Smooth muscle cell (in vitro differentiated cells): ENCODE measurements at regions not wholly inside any gene's neighbourhood (a gene's known extent, or its start where the extent isn't known, plus 50 kb on each side); places are given as distances from the start of the nearest gene placed in this dataset.

Experiments used
- DNase-seq: peaks from one replicate; lab custom pipeline; 2025; ENCODE audit not compliant: unreplicated experiment; lab: John Stamatoyannopoulos, UW
- H2AFZ ChIP-seq: fragments of 200-600 bp; sonication (generic); 2 replicates; pipeline ENCODE4 v1.6.0; 2016; ENCODE audit warnings: antibody characterized with exemption, low read depth, mild to moderate bottlenecking
- H3F3A ChIP-seq: fragments of 200-600 bp; sonication (generic); 2 replicates; pipeline ENCODE4 v1.6.0; 2017; ENCODE audit warnings: antibody characterized with exemption, low read depth
- H3K27ac ChIP-seq: fragments of 200-600 bp; sonication (generic); 2 replicates; pipeline ENCODE4 v1.5.1; 2016; ENCODE audit warnings: low read depth, mild to moderate bottlenecking
- H3K27me3 ChIP-seq: fragments of 200-600 bp; sonication (generic); 2 replicates; pipeline ENCODE4 v1.6.1; 2016; ENCODE audit warnings: low read depth, mild to moderate bottlenecking
- H3K36me3 ChIP-seq: fragments of 200-600 bp; sonication (generic); 2 replicates; pipeline ENCODE4 v1.5.1; 2016; ENCODE audit warnings: low read depth
- H3K4me1 ChIP-seq: fragments of 200-600 bp; sonication (generic); 2 replicates; pipeline ENCODE4 v1.5.1; 2016; ENCODE audit warnings: low read depth
- H3K4me2 ChIP-seq: fragments of 200-600 bp; sonication (generic); 2 replicates; pipeline ENCODE4 v1.6.0; 2016; ENCODE audit warnings: mild to moderate bottlenecking
- H3K4me3 ChIP-seq: fragments of 200-600 bp; sonication (generic); 2 replicates; pipeline ENCODE4 v1.5.1; 2016; ENCODE audit warnings: mild to moderate bottlenecking
- H3K79me2 ChIP-seq: fragments of 200-600 bp; sonication (generic); 2 replicates; pipeline ENCODE4 v1.6.0; 2016; ENCODE audit warnings: low read depth, mild to moderate bottlenecking
- H3K9ac ChIP-seq: fragments of 200-600 bp; sonication (generic); 2 replicates; pipeline ENCODE4 v1.6.0; 2016; ENCODE audit warnings: low read depth
- H3K9me3 ChIP-seq: fragments of 200-600 bp; sonication (generic); replicated peaks from 2 replicates; pipeline ENCODE4 v1.5.1; 2016; ENCODE audit warnings: low read depth
- H4K20me1 ChIP-seq: fragments of 200-600 bp; sonication (generic); 2 replicates; pipeline ENCODE4 v1.6.0; 2016; ENCODE audit warnings: low read depth
- WGBS: methylation state at CpG from one replicate; pipeline ENCODE4 v1.1.7; 2016; ENCODE audit warnings: low lambda C conversion rate; 5-methylcytosine and 5-hydroxymethylcytosine counted together
- TF ChIP-seq, protein P1 (sequence below): fragments of 200-600 bp; sonication (generic); IDR thresholded peaks from 2 replicates; pipeline ENCODE4 v1.5.1; 2017; ENCODE audit warnings: borderline replicate concordance, mild to moderate bottlenecking, antibody characterized with exemption; ENCODE audit not compliant: insufficient read depth, poor library complexity, severe bottlenecking

DNA sequence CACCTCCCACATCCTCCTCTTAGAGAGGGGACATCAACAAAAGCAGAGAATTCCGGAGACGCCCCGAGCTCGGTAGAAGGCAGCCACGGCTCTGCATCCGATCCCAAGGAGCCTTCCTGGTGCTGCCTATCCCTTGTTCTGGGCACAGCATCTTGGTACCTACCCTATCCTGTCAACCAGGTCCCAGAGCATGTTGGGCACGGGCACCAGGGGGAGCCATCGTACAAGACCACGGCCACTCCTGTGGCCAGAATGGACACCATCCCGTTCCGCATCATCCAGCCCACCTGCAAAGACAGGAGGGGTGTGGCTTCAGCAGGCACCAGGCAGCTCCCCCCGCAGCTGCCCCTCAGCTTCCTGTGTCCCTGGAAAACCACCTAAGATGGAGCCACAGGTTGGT, 62.7 kb upstream of the ZNF354A start:
- H3K4me3 ChIP-seq: no peak overlapping the region
- H3K4me2 ChIP-seq: no peak overlapping the region
- TF ChIP-seq, protein P1, sequence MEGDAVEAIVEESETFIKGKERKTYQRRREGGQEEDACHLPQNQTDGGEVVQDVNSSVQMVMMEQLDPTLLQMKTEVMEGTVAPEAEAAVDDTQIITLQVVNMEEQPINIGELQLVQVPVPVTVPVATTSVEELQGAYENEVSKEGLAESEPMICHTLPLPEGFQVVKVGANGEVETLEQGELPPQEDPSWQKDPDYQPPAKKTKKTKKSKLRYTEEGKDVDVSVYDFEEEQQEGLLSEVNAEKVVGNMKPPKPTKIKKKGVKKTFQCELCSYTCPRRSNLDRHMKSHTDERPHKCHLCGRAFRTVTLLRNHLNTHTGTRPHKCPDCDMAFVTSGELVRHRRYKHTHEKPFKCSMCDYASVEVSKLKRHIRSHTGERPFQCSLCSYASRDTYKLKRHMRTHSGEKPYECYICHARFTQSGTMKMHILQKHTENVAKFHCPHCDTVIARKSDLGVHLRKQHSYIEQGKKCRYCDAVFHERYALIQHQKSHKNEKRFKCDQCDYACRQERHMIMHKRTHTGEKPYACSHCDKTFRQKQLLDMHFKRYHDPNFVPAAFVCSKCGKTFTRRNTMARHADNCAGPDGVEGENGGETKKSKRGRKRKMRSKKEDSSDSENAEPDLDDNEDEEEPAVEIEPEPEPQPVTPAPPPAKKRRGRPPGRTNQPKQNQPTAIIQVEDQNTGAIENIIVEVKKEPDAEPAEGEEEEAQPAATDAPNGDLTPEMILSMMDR: peak; percentile 39
- no peak overlapping the region for H2AFZ ChIP-seq
- H3F3A ChIP-seq: no peaks in the 10 kb centered on the region
- H3K27me3 ChIP-seq: no peaks in the 10 kb centered on the region
- no peak overlapping the region for H3K9ac ChIP-seq
- no peaks in the 10 kb centered on the region for H4K20me1 ChIP-seq
- no peaks in the 10 kb centered on the region for H3K4me1 ChIP-seq
- H3K9me3 ChIP-seq: no peaks in the 10 kb centered on the region
- no peak overlapping the region for H3K27ac ChIP-seq
- DNase-seq: no peak
- no peaks in the 10 kb centered on the region for H3K79me2 ChIP-seq
- WGBS: 48% methylated on average over 12 of the region's 12 CpGs
- no peaks in the 10 kb centered on the region for H3K36me3 ChIP-seq

DNA sequence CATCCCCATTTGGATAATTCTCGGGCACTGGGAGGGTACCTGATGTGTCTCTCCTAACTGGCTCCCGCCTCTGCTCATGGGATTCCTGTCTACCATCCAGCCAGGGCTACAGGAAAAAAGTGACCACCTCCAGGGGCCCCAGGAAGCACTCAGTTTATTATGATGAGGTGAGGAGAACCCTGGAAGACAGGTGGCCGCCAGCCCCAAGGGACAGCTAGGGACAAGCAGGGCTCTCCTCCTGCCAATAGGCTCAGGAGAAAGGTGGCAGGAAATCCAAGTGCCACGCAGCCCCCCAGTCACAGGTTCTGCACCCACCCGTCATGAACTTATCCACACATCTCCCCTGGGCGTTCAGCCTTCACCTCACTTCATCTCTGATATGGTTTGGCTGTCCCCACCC, 61.5 kb upstream of the ZNF354A start:
- Histone ChIP-seq H3K4me3 (no peak overlapping the region), H3K9me3 (no peaks in the 10 kb centered on the region), H2AFZ (no peak overlapping the region), H3K27ac (no peak overlapping the region), H3K4me1 (peaks cover 3% of the 10 kb centered on the region), H3K4me2 (no peak overlapping the region), H3K9ac (no peak overlapping the region), H4K20me1 (no peaks in the 10 kb centered on the region), H3F3A (peaks cover 6% of the 10 kb centered on the region), H3K36me3 (no peaks in the 10 kb centered on the region), H3K27me3 (no peaks in the 10 kb centered on the region), H3K79me2 (no peaks in the 10 kb centered on the region)
- no peak for DNase-seq
- TF ChIP-seq, protein P1: no peak
- WGBS: 86% methylated on average over 6 of the region's 6 CpGs

DNA sequence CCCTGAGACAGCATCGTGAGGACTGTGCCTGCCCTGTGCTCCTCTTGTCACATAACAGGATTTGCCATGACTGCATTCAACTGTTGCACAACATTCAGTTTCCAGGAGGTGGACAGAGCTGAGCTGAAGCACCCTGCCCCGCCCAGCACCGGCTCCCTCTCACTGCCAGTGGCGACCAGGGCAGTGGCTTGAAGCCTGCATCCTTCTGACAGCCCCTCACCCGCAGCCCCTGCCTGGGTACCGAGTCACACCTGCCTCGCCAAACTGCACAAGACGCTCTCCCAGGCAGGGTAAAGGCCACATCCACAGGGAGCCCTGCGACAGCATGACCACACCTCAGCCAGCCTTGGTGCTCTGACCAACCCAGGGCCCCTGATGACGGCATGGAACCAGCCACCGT, 59.9 kb upstream of the ZNF354A start:
- TF ChIP-seq, protein P1: no peak
- Histone ChIP-seq H3K4me3 (no peak overlapping the region), H3K79me2 (no peaks in the 10 kb centered on the region), H2AFZ (no peak overlapping the region), H3F3A (peaks cover 13% of the 10 kb centered on the region), H3K4me2 (no peak overlapping the region), H3K27me3 (no peaks in the 10 kb centered on the region), H3K36me3 (no peaks in the 10 kb centered on the region), H3K27ac (no peak overlapping the region), H3K9ac (no peak overlapping the region), H3K9me3 (no peaks in the 10 kb centered on the region), H3K4me1 (peaks cover 8% of the 10 kb centered on the region), H4K20me1 (no peaks in the 10 kb centered on the region)
- 90% methylated on average over 11 of the region's 11 CpGs for WGBS
- DNase-seq: no peak

DNA sequence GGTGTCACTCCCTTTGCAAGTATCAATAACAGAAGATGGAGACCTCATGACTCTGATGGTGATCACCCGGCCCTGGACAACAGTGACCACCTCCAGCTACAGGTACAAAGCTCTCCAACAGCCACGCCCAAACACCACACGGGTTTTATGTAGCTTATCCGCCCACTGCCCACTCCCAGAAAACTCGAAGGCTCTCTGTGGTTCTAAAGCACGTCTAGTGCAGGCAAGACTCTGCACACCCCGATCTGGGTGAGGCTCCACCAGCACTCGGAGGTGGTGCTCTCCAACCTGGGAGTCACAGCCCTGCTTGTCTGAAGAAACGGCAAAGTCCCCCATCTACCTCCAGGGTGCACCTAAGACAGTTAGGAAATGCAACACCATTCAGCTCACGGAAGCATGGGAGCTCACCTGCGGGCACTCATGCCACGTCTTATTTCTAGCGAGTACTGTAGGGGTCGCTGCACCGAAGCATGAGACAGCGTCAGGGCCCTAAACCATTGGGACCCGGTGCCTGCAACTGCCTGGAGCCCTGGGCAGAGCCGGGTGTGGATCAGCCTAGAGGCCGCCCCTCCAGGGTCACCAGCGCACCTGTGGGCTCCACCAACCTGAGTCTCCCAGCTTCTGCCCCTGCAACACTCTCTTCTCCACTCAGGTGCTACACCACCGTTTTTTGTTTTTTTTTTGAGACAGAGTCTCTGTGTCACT, 58.1 kb upstream of the ZNF354A start:
- Histone ChIP-seq H3K9me3 (no peaks in the 10 kb centered on the region), H3K36me3 (no peaks in the 10 kb centered on the region), H3K27me3 (no peaks in the 10 kb centered on the region), H3K27ac (no peak overlapping the region), H3K79me2 (no peaks in the 10 kb centered on the region), H3K4me1 (peaks cover 8% of the 10 kb centered on the region), H3K9ac (no peak overlapping the region), H2AFZ (no peak overlapping the region), H3F3A (peaks cover 13% of the 10 kb centered on the region), H3K4me2 (no peak overlapping the region), H3K4me3 (no peak overlapping the region), H4K20me1 (no peaks in the 10 kb centered on the region)
- TF ChIP-seq, protein P1: no peak
- DNase-seq: no peak
- 83% methylated on average over 21 of the region's 21 CpGs for WGBS
